ENCODE measurements at regions not wholly inside any gene's neighbourhood (a gene's known extent, or its start where the extent isn't known, plus 50 kb on each side); places are given as distances from the start of the nearest gene placed in this dataset.
"Not testable (repeated sequence)": the region's sequence is repeated elsewhere in the genome, so short reads cannot be mapped to it uniquely, and the experiment has no call there.

- no peak for DNase-seq
Measured at GRCh38 chr1:191788551-191788950, 369.7 kb upstream of the RGS18 start.

- no peak for DNase-seq
Measured at GRCh38 chr1:191798178-191798577, 360.1 kb upstream of the RGS18 start.

- no peak for DNase-seq
Measured at GRCh38 chr1:191804311-191804710, 354.0 kb upstream of the RGS18 start.

GRCh38 chr1:191813593-191813992, 344.7 kb upstream of the RGS18 start:
- DNase-seq = not testable (repeated sequence)

- DNase-seq = no peak
Measured at GRCh38 chr1:191818198-191818597, 340.1 kb upstream of the RGS18 start.

- DNase-seq = no peak
Measured at GRCh38 chr1:191831572-191831971, 326.7 kb upstream of the RGS18 start.

- DNase-seq = no peak
Measured at GRCh38 chr1:191839891-191840290, 318.4 kb upstream of the RGS18 start.

- no peak for DNase-seq
Measured at GRCh38 chr1:191851799-191852595, 306.3 kb upstream of the RGS18 start.

GRCh38 chr1:191852907-191853306, 305.4 kb upstream of the RGS18 start:
- no peak for DNase-seq

GRCh38 chr1:191857600-191857999, 300.7 kb upstream of the RGS18 start:
- no peak for DNase-seq

- DNase-seq = no peak
Measured at GRCh38 chr1:191865479-191865878, 292.8 kb upstream of the RGS18 start.

GRCh38 chr1:191866155-191866554, 292.1 kb upstream of the RGS18 start:
- DNase-seq = no peak

GRCh38 chr1:191869790-191870312, 288.4 kb upstream of the RGS18 start:
- DNase-seq = no peak

- DNase-seq = no peak
Measured at GRCh38 chr1:191870490-191870889, 287.8 kb upstream of the RGS18 start.

GRCh38 chr1:191875994-191876393, 282.3 kb upstream of the RGS18 start:
- no peak for DNase-seq

- no peak for DNase-seq
Measured at GRCh38 chr1:191876631-191877030, 281.6 kb upstream of the RGS18 start.

- no peak for DNase-seq
Measured at GRCh38 chr1:191882870-191883269, 275.4 kb upstream of the RGS18 start.

GRCh38 chr1:191886977-191887376, 271.3 kb upstream of the RGS18 start:
- no peak for DNase-seq

GRCh38 chr1:191888996-191889622, 269.2 kb upstream of the RGS18 start:
- no peak for DNase-seq

GRCh38 chr1:191889623-191890003, 268.6 kb upstream of the RGS18 start:
- no peak for DNase-seq

- no peak for DNase-seq
Measured at GRCh38 chr1:191890433-191891088, 267.7 kb upstream of the RGS18 start.

- no peak for DNase-seq
Measured at GRCh38 chr1:191892716-191893115, 265.5 kb upstream of the RGS18 start.

- no peak for DNase-seq
Measured at GRCh38 chr1:191895049-191895448, 263.2 kb upstream of the RGS18 start.

Data from renal pelvis (tissue), 1 donor.